HG03025 (cell line): ENCODE measurements at regions not wholly inside any gene's neighbourhood (a gene's known extent, or its start where the extent isn't known, plus 50 kb on each side); places are given as distances from the start of the nearest gene placed in this dataset.

Experiments used
- ATAC-seq: cut with Tn5 transposase; IDR thresholded peaks from one replicate; pipeline ENCODE4 v1.9.1; 2021; ENCODE audit warnings: mild to moderate bottlenecking, moderate library complexity; ENCODE audit not compliant: unreplicated experiment, low FRiP score

DNA sequence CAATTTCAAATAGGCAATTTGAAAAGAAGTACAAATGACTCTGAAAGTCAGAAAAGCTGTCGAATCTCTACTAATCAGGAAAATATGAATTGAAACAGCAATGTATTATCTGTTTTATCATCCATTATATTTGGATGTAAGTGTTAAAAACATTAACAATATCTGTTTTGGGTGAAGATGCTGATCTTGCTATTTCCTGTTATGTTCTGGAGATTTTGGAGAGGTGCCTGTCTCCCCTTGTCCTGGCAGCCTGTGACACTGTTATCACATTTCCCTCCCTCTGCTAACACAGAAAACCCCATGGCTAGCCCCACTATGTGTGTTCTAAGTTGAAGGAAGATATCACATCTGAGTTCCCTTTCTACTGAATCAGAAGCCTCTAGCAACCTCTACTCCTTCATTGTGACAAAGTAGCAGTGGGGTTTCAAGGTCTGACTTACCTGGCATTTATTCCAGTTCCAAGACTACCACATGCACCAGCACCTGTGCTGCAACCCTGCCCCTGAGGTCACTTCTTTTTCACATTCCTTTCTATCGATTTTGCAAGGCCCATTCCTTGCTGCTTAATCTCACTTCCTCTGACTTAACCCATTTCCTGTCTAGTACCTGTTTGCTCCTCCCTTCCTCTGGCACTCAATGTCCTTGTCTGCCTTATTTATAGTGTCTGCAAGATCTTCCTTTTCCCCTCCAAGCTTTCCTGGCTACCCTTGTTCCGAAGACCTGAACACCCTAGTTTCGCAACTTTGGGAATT, 95.5 kb upstream of the COL8A1 start:
- peak; percentile 52 for ATAC-seq

DNA sequence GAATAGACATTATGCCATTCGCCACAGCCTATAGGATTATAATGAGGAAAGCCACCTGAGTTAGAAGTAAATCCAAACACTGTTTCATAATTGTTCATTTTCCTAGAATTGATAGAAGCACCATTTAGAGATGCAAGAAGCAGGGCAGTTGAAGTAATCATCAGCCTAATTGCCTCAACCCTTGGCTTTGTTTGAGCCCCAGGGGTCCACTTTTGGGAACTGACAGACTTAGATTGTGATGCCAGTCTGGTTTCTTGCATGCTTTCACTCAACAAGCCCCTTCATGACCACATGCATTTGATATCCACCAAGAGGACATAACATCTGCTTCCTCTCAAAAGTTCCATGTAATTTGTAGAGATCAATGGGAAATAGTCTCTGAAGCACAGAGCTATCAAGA, 97.2 kb upstream of the COL8A1 start:
- ATAC-seq: no peak

DNA sequence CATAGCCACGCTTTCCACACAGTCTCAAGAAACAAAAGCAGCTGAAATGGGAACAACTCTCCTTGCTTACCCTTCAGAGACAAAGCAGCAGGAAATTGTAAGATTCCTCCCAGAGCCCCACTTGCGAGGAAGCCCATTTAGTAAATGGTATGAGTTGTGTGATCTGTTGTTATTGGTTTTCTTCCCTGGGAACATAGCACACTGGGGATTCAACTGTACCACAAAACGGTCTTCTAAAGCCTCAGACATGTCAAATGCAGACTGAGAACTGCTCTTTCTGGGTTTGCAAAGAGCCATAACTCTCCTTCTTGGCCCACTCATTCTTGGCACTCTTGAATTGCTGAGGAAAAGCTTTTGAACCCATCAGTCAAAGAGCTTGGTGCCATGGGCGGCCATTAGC, 101.0 kb upstream of the COL8A1 start:
- no peak for ATAC-seq

DNA sequence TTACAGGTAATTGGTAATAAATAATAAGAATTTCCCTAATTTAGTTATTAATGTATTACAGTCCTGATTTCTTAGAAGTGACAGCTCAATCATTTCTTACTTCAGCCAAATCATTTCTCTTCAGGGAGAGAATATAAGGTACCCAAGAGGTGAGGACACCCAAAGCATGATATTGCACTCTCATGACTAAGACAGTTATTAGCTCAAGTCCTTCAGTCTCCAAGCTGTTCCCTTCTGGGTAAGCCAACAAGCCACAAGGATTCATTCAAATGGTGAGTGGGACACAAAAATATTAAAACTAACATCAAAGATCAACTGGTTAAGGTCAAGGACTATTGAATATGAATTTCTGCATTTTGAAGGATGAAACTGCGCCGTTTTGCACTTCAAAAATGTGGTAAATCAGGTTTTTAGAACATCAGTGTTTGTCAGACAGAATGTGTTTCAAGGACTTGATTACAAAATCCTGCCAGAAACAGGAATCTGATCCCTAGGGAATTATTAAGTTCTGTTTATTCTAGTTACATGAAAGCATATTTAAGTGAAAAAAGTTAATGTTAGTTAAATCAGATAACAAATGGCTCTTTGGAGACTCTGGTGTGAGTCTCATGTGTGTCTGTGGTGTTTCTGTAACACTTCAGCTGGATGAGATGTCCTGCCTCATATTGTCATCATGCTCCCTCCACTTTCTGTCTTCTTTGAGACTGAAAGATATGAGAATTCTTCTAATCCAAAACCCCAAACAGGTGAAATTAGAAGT, 101.7 kb upstream of the COL8A1 start:
- no peak for ATAC-seq

DNA sequence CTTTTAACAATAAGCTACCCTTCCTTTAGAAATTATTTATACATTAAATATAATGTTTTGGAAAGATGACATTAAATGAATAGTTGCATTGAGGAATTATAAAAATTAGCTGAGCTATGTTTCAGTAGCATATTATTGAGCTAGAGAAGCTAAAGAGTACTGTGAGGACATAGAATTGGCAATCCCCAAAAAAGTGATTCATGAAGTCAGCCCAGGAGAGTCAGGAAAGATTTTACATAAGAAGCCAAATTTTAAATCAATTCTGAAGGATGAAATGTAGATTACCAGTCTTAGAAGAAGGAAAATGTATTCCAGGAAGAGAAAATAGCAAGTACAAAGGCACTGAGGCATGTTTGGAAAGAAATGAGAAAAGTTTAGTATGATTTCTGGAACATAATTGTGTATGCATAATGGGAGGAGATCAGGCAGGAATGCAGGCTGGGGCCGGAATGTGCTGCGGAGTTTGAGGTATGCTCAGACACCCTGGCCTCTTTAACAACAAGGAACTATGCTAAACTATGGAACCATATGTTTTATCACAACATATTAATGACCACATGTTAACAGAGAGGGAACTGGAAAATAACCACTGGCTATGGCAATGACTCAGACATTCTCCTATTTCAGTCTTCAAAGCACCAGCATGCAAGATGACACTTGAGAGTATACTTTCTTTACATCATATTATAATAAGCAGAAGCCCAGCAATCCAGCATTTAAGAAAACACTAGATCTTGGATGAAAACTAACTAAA, 103.3 kb upstream of the COL8A1 start:
- ATAC-seq: no peak

DNA sequence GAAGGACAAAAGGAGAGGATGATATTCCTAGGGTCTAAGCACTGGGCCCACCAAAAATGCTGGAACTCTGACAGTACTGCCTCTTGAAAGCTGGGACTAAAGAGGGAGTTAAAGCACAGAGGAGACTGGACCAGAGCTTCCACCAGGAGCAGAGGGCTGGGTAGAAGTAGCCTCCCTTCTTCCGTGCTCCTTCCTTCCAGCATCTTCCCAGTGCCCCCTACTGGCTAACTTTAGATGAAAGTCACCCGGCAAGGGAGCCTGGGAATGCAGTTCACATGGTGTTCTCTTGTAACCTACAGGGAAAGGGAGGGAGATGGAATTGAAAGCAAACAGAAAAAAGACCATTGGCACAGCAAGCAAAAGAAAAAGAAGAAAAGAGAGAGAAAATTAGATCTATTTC, 106.1 kb upstream of the COL8A1 start:
- peak; percentile 72 for ATAC-seq

DNA sequence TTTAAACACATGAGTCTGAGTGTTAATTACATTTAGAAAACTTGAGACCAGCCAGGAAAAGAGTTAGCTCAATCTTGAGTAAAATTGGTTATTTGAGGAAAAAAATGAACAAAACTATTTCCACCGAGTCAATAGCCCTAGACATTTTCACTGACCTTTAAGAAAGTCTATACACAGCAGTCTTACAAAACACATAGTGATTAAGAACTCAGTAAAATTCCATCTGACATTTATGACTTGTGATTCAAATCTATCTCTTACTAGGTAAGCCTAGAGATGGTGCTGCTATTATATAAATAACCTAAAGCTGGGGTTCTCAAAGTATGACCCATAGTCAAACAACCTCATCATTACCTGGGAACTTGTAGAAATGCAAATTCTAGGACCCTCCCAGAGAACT, 109.1 kb upstream of the COL8A1 start:
- no peak for ATAC-seq

DNA sequence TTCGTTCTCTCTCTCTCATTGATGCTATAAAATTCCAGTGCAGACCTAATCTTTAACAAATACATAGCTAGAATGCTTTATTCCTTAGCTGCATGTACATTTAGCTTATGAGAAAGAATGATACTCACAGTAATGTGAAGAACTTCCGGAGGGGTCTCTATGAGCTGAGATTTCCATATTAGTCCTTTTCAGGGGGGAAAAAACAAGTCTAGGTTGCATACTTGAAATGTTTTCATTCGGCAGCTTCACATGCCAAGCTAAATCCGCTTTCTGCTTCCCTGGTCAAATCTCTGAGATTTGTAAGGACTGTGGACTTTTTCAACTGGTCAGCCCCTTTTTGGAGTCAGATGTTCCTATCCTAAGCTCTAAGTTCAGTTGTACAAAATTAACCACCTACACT, 111.5 kb upstream of the COL8A1 start:
- no peak for ATAC-seq

DNA sequence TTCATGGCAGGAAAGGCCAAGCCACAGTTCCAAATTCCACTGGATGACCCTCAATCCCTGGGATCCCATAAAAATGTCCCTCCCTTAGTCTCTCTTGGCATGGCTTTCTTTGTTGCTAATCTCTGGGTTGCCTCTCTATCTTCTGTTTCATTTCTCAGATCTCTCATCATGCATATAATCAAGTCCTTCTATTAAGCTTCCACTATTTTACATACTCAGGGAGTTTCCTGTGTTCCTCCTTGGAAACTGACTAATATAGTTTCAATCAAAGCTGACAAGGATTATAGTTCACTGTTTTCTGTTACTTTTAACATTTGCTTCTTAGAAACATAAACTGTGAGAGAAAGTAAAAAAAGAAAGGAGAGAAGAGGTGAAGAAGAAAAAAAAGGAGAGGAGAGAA, 113.8 kb upstream of the COL8A1 start:
- no peak for ATAC-seq

DNA sequence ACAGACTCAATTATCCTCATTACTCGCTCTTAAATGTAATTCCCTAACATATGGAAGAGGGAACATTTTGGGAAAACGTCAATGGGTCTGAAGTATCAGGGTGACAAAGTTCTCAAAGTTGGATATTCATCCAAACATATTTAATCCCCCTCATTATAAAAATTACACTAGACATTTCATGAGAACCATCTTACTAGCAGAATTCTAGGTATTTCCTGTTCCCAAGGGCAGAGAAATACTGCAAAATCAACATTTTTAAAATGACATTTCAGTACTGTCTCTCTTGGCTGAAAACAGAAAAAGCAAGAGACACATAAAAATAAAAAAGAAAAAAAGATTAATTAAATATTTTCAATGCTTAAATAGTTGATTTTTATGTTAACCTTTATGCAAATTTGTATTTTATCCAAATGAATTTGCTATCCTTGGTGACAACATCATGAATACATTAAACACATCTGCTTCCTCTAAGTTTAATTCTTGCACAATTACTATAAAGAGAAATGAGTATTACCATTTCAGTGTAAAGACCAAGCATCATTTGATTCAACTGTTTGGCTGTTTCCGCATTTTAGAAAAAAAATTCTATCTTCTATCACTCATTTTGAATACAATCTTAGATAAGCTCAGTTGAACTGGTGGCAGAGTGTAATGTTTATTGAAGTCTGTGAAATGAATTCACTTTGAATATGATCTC, 114.8 kb upstream of the COL8A1 start:
- no peak for ATAC-seq

DNA sequence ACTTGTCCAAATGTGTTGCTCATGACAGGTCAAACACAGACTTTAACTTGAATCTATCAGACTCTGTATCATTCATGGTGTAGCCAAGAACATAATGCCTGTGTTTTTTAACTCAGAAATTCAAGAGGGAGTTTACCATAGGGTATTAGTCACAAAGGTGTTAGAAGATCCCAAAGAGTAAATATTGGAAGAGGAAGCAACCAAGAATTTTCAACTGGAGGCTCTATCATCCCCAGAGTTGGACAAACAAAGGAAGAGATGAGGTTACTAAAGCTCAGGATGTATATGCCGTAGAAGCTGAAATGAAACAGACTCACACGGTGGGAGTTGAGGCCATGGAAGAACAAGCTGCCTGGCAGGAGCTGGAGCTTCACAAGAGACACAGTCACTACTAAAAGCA, 116.2 kb upstream of the COL8A1 start:
- no peak for ATAC-seq

DNA sequence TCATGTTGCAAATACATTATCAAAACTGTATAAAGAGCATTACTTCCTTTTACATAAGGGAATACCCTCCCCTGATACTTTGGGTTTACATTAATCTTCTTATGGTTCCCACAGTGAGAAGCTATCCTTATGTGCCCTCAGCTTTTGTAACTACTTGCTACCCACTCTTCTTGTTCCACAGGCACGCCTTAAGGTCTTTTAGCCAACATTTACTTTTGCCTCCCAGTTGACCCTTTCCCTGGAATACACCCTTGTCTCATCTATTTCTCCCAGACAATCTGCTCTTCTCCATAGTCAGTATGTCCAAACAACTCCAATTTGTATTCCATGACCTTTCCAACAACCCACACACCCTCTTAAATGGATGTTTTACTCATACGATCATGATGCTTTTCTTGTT, 116.8 kb upstream of the COL8A1 start:
- ATAC-seq: no peak

DNA sequence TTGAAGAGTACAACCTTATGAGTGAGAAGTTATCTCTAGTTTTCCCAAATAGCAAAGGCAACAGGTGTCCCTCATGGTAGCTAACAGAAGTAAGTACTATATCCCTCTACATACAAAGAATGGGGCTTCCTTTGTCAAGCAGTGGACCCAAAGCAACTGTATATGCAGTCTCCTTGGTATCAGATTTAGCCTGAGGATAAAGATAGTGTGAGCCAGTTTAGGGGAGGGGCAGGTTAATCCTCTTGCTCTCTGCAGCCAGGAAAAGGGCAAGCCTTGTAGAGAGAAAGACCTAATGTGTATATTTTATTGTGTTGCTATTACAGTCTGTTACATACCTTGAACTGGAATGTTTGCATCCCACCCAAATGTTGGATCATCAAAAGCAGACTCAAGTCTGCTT, 117.9 kb upstream of the COL8A1 start:
- ATAC-seq: no peak

DNA sequence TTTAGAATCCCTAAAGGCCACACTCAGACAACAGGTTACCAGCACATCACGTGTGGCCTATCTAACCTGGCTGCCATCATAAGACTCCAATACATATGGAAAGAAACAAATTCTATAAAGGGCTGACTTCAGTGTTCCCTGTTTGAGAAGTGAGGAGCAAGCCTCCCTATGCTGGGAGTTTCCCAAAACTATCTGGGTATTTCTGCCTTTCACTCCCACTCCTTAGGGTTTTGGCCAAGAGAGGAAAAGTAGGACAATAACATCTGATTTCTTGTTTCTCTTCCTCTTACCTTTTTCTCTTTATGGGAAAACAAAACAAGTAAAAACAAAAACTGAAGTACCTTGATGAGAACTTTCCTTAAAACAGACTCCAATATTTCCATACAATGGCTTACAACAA, 121.5 kb upstream of the COL8A1 start:
- no peak for ATAC-seq

DNA sequence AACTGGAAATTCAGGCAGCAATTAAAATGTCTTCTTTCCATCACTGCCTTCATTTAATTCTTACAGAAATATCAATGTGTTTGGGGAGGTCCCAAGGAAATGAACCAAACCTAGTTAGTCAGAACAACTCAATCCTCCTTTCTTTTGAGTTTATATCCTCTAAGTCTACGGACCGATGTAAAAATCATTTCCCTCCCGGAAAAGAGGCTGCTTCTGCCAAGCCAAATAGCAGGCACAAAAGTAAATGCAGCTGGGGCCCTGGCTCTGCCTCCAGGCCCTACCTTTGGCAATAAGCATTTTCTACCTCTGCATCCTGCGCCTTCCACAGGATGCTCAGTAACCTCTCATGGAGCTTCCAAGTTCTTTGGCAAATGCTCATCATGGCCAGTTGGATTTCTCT, 122.5 kb upstream of the COL8A1 start:
- ATAC-seq: no peak

DNA sequence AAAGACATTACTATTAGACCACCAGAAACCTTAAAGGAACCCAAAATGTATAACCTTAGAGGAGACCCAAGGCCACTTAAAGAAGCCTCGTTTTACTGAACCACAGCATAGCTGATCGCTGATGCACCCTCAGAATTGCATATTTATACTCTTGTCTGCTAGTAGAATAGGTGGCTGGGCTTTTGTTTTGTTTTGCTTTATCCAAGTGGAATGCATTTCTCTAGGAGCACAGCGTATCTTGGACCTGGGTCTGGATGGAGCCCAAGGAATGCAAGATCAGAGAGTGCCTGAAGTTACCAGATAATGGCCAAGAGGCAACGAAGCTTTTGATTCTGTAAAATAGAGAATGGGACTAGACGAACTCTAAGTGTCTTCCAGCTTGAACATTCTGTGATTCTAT, 129.2 kb upstream of the COL8A1 start:
- no peak for ATAC-seq

DNA sequence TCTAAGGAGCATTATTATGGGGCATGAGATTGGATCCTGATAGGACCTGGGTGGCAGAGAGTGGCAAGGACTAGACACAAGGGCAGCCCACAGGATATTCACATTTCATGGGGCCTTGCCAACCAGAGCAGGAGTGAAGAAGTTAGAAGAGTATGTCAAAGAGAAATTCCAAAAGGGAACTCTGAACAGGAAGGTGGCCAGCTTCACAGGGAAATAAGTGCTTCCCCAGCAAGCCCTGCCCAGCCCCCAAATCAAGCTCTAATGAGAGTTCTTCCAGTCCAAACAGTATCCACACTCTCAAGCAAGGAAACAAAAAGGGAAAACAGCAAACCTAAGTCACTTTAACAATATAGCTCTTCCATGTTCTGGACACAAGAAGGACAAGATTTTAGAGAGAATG, 130.2 kb upstream of the COL8A1 start:
- no peak for ATAC-seq

DNA sequence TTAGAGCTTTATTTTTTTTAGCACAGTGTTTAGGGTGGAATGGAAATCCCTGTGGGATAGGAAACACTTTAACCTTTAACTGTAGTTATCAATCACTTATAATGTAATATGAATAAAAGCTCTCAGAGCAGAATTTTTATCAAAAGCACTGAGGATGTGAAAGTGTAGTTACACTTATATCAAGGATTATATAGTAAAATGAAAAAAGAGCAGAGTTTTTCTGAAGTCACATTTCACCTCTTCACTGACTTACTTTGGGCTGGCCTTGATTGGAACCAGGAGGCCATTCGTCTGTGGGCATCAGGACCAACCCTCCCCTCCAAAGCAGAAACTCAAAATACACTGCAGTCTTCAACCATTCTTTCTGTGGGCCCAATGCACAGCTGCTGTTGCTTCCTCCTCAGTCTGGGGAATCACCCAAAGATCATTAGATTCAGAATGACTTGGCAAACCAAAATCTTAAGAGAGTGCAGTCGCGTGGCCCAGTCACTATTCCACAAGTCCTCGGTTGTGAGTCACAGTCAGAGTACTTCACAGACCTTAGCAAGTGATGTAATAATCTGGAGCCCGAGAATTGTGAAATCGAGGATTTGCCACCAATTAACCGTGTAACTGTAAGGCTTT, 132.6 kb upstream of the COL8A1 start:
- peak; percentile 97 for ATAC-seq

DNA sequence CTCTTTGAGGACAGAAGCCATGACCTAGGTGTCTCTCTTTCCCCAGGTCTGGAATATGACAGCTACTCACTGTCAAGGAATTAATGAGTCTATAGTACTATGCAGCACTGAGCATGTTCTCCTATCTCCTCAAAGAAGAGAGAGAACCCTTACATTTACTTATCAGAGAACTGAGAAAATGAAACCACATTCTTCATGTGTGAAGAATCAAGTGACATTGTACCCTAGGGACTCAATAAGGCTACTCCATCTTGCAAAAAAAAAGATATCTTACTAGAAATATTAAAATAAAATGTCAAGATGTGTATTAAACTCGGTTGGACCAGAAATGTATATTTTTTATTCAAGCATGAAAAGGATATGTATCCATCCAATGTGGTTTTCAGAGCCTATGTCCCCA, 133.2 kb upstream of the COL8A1 start:
- no peak for ATAC-seq

DNA sequence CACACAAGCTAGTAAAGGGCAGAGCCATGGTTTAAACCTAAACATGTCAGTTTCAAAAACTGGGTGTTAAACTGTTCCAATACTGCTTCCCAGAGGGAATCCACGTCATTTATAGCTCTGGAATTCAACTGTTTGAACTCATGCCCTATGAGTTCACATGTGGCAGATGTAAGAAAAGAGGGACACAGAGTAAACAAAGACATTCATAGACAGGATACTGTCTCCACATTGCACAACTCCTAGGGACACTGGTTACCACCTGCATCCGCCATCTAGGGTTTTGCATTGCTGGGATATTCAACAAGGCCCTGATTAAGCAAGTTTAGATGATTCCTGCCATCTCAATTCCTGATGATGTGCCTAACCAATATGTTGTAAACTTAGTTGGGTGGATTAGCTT, 134.1 kb upstream of the COL8A1 start:
- ATAC-seq: no peak

DNA sequence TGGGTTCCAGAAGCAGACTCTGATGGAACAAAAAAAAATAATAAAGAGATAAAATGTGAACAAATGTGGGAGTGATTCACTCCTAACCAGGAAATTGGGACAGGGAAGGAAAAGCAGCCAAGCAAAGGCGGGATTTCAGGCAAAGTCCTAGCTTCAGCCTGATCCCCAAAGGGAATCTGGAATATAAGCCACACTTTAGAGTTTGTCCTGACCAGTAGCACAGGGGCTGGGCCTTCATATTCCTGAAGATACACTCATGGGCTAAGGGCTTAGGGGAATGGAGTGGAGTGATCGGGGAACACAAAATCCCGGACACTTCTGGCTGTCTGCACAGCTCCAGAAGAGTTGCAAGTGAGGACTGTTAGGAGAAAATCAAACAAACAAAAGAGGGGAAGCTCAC, 135.0 kb upstream of the COL8A1 start:
- ATAC-seq: no peak
